ENCODE measurements at regions not wholly inside any gene's neighbourhood (a gene's known extent, or its start where the extent isn't known, plus 50 kb on each side); places are given as distances from the start of the nearest gene placed in this dataset.

DNA sequence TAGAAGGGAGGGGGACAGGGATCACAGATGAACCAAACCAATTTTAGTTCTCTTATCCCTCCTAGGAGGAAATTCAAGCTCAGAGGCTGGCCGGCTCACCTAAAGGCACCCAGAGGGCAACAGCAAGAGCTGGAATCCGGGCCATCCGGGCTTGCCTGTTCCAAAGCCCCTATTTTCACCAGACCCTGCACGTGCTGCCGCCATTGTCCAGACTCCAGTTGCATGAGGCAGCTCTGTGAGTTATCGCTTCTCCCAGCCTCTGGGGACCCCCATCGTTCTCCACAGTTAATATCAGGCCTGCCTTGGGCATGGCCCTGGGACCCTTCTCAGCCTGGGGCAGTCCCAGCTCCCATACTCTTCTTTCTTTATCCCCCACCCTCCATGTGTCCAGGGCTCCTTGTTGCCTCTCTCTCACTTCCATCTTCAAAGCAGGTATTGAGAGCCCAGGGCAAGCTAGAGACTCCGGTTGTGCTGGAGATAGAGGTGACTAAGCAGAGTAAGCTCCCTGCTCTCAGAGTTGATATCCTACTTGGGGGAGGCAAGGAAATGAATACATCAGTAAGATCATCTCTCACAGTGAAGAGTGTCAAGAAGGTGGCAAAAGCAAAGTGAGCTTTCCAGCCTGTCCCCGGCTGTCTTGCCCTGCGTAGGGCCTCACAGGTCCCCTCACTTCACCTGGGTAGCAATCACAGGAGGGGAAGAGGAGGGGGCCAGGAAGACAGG lies 322.8 kb downstream of the UACA start:
- Histone ChIP-seq H3K27ac (no peak overlapping the region), H3K27me3 (no peaks in the 10 kb centered on the region), H3K4me3 (no peak overlapping the region), H3K4me1 (peaks cover 0 to 10% (median 0%) of the 10 kb centered on the region in 4 donors), H3K9me3 (no peaks in the 10 kb centered on the region), H3K36me3 (no peaks in the 10 kb centered on the region)
- TF ChIP-seq, protein P1, sequence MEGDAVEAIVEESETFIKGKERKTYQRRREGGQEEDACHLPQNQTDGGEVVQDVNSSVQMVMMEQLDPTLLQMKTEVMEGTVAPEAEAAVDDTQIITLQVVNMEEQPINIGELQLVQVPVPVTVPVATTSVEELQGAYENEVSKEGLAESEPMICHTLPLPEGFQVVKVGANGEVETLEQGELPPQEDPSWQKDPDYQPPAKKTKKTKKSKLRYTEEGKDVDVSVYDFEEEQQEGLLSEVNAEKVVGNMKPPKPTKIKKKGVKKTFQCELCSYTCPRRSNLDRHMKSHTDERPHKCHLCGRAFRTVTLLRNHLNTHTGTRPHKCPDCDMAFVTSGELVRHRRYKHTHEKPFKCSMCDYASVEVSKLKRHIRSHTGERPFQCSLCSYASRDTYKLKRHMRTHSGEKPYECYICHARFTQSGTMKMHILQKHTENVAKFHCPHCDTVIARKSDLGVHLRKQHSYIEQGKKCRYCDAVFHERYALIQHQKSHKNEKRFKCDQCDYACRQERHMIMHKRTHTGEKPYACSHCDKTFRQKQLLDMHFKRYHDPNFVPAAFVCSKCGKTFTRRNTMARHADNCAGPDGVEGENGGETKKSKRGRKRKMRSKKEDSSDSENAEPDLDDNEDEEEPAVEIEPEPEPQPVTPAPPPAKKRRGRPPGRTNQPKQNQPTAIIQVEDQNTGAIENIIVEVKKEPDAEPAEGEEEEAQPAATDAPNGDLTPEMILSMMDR (IDR thresholded peaks at IDR 0.05): no peak
- TF ChIP-seq POLR2A (IDR thresholded peaks at IDR 0.05): no peak
- peak in 1 of 3 donors; percentile 31 for DNase-seq

DNA sequence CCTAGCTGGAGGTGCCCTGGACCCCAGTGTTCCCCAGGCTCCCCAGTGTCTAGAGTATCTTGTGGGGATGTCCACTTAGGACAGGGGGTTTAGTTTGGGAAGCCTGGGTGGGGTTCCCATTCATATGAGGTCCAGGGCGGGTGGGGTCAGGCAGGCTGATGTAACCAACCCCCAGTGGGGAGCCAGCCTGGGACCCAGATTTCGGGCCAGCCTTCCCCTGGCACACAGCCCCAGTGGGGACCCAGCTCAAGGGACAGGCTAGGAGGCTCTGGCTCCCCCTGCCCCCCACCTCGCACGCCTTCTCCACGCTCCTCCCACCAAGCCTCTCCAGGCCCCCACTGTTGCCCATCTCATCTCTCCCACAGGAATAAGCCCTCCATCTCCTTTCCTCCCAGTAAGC lies 323.5 kb downstream of the UACA start:
- H3K9me3 ChIP-seq: no peaks in the 10 kb centered on the region
- no peaks in the 10 kb centered on the region for H3K36me3 ChIP-seq
- H3K27ac ChIP-seq: no peak overlapping the region
- peaks cover 0 to 16% (median 2%) of the 10 kb centered on the region in 4 donors for H3K4me1 ChIP-seq
- DNase-seq: peak in 1 of 3 donors; percentile 36
- no peak overlapping the region for H3K4me3 ChIP-seq
- no peaks in the 10 kb centered on the region for H3K27me3 ChIP-seq
- no peak for TF ChIP-seq POLR2A (IDR thresholded peaks at IDR 0.05)
- TF ChIP-seq, protein P1 (IDR thresholded peaks at IDR 0.05): no peak

DNA sequence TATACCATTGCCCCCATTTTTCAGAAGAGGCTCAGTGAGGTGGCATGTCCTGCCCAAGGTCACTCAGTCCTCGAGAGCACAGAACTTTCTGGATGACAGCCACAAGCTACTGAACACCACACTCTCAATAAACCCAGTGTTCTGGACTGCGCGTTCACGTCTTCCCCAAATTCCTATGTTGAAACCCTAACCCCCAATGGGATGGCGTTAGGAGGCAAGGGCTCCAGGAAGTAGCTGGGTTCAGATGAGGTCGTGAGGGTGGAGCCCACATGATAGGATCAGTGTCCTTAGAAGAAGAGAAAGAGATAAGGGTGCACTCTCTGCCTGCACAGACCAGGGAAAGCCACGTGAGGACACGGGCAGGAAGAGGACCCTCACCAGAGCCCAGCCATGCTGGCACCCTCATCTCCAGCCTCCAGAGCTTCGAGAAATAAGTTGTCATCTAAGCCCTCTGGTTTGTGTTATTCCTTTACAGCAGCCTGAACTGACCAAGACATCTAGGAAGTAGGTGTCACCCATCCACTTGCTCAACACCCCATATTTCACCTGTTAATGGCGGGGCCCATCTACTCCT lies 324.0 kb downstream of the UACA start:
- no peak overlapping the region for H3K4me3 ChIP-seq
- no peaks in the 10 kb centered on the region for H3K27me3 ChIP-seq
- H3K36me3 ChIP-seq: no peaks in the 10 kb centered on the region
- peak in 1 of 3 donors; percentile 38 for DNase-seq
- TF ChIP-seq POLR2A (IDR thresholded peaks at IDR 0.05): no peak
- TF ChIP-seq, protein P1 (IDR thresholded peaks at IDR 0.05): no peak
- H3K9me3 ChIP-seq: no peaks in the 10 kb centered on the region
- no peak overlapping the region for H3K27ac ChIP-seq
- H3K4me1 ChIP-seq: peaks cover 0 to 19% (median 3%) of the 10 kb centered on the region in 4 donors

DNA sequence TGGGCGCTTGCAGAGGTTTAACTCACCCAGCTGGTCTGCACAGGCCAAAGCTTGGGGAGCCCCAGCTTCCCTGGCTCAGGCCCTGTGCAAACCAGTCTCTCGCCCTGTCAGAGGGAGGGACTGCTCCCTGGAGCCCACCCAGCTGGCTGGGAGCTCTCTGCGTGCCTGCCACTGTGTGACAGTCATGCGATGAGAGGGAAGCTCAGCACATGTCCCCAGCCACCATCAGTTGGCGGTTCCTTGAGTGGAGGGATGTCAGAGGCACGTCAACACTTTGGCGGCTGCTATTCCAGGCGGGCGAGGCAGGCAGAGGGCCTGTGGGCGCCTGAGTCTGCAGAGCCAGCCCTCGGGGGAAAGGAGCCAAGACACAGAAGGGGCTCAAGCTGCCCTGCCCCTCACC lies 324.6 kb downstream of the UACA start:
- Histone ChIP-seq H3K4me3 (no peak overlapping the region), H3K9me3 (no peaks in the 10 kb centered on the region), H3K36me3 (no peaks in the 10 kb centered on the region), H3K27me3 (no peaks in the 10 kb centered on the region), H3K4me1 (peaks cover 0 to 19% (median 3%) of the 10 kb centered on the region in 4 donors), H3K27ac (no peak overlapping the region)
- DNase-seq: peak in 1 of 3 donors; percentile 40
- TF ChIP-seq, protein P1 (IDR thresholded peaks at IDR 0.05): no peak
- TF ChIP-seq POLR2A (IDR thresholded peaks at IDR 0.05): no peak

DNA sequence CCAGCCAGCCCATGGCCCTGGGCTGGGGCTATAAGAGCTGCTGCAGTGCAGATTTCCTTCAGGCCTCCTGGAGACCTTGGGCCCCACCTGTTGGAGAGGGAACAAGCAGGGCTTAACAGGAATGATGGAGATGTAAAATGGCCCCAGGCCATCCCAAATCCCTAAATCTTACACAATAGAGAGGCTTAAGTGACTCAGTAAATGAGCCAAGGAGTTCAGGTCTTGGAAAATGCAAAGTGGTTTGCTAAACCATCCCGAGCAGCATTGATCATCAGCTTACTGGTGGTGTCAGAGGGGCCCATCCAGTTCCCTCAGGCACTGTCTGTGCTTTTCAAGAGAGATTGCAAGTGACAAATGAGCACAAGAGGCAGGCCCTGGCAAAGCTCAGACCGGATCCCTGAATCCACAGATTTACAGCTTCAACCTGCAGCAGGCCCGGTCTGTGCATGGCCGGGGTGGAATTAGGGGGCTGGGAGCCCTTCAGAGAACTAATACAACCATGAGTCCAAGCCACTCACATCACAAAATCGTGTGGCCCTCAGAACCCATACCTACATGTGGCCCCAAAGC lies 325.4 kb downstream of the UACA start:
- no peak for TF ChIP-seq POLR2A (IDR thresholded peaks at IDR 0.05)
- TF ChIP-seq, protein P1 (IDR thresholded peaks at IDR 0.05): no peak
- H3K9me3 ChIP-seq: no peaks in the 10 kb centered on the region
- H3K27ac ChIP-seq: no peak overlapping the region
- no peaks in the 10 kb centered on the region for H3K27me3 ChIP-seq
- DNase-seq: peak in 1 of 3 donors; percentile 24
- no peaks in the 10 kb centered on the region for H3K36me3 ChIP-seq
- H3K4me1 ChIP-seq: peaks cover 0 to 19% (median 3%) of the 10 kb centered on the region in 4 donors
- H3K4me3 ChIP-seq: no peak overlapping the region
